Tibial artery (tissue), 4 donors: ENCODE measurements at regions not wholly inside any gene's neighbourhood (a gene's known extent, or its start where the extent isn't known, plus 50 kb on each side); places are given as distances from the start of the nearest gene placed in this dataset.

Experiments used
- DNase-seq, 2 donors: peaks; one replicate each; pipeline ENCODE4 v3.0.0-alpha.2; 2019
- H3K27ac ChIP-seq, 2 donors: fragments of 200-600 bp; sonication (generic) in 1 of 2; 1 replicate in 1 of 2; 2 replicates in 1 of 2; pipeline ENCODE4 v1.5.1; 2018 to 2019; ENCODE audit warnings: mild to moderate bottlenecking in 1 of 2
- H3K27me3 ChIP-seq, 2 donors: fragments of 200-600 bp; sonication (generic) in 1 of 2; one replicate each; pipeline versions ENCODE4 v1.5.1 to v1.6.0; 2016 to 2019
- H3K36me3 ChIP-seq, 3 donors: fragments of 200-600 bp; sonication (generic) in 2 of 3; one replicate each; pipeline ENCODE4 v1.5.1; 2016 to 2019; ENCODE audit warnings: mild to moderate bottlenecking in 2 of 3
- H3K4me1 ChIP-seq, 4 donors: fragments of 200-600 bp; sonication (generic) in 2 of 4; 1 replicate in 3 of 4; 2 replicates in 1 of 4; pipeline ENCODE4 v1.5.1; 2016 to 2019
- H3K4me3 ChIP-seq, 2 donors: fragments of 200-600 bp; sonication (generic) in 1 of 2; 1 replicate in 1 of 2; 2 replicates in 1 of 2; pipeline ENCODE4 v1.5.1; 2018 to 2019; ENCODE audit warnings: mild to moderate bottlenecking in 2 of 2
- H3K9me3 ChIP-seq, 3 donors: fragments of 200-600 bp; sonication (generic) in 1 of 3; one replicate each; pipeline ENCODE4 v1.5.1; 2016 to 2019
- intact Hi-C: fragments of 100-400 bp; cut with DNase I; formaldehyde crosslinking; loops from one replicate; pipeline ENCODE4 v1.15.0; 2023; ENCODE audit warnings: low total_unique reads
- TF ChIP-seq, protein P1 (sequence below), 2 experiments: fragments of 200-600 bp in 1 of 2; fragments of 450-650 bp in 1 of 2; IDR thresholded peaks; one replicate each; pipeline ENCODE4 v1.5.1; 2017 to 2019; ENCODE audit warnings: antibody characterized with exemption in 2 of 2, mild to moderate bottlenecking in 1 of 2, moderate library complexity in 1 of 2

DNA sequence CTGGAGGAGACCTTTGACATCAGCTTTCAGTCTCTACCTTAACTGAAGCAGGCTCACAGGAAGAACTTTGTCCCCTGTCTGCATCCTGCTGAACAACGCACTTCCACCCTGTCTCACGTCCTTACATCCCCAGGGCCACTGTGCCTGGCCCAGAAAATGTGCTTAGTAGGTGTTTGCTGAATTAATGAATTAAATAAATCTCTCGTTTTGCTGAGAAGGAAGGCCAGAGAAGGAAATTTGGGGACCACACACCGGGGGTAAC, 54.3 kb upstream of the CREB3L1 start:
- H3K4me3 ChIP-seq, result no peak overlapping the region
- H3K9me3 ChIP-seq, result no peaks in the 10 kb centered on the region
- H3K36me3 ChIP-seq, result no peaks in the 10 kb centered on the region
- peaks cover 0 to 42% of the 10 kb centered on the region in 2 donors for H3K27me3 ChIP-seq
- no peak for DNase-seq
- TF ChIP-seq, protein P1, sequence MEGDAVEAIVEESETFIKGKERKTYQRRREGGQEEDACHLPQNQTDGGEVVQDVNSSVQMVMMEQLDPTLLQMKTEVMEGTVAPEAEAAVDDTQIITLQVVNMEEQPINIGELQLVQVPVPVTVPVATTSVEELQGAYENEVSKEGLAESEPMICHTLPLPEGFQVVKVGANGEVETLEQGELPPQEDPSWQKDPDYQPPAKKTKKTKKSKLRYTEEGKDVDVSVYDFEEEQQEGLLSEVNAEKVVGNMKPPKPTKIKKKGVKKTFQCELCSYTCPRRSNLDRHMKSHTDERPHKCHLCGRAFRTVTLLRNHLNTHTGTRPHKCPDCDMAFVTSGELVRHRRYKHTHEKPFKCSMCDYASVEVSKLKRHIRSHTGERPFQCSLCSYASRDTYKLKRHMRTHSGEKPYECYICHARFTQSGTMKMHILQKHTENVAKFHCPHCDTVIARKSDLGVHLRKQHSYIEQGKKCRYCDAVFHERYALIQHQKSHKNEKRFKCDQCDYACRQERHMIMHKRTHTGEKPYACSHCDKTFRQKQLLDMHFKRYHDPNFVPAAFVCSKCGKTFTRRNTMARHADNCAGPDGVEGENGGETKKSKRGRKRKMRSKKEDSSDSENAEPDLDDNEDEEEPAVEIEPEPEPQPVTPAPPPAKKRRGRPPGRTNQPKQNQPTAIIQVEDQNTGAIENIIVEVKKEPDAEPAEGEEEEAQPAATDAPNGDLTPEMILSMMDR (IDR thresholded peaks at IDR 0.05), result no peak
- no peak overlapping the region for H3K27ac ChIP-seq
- intact Hi-C loops, result no loop called here
- H3K4me1 ChIP-seq, result no peaks in the 10 kb centered on the region

DNA sequence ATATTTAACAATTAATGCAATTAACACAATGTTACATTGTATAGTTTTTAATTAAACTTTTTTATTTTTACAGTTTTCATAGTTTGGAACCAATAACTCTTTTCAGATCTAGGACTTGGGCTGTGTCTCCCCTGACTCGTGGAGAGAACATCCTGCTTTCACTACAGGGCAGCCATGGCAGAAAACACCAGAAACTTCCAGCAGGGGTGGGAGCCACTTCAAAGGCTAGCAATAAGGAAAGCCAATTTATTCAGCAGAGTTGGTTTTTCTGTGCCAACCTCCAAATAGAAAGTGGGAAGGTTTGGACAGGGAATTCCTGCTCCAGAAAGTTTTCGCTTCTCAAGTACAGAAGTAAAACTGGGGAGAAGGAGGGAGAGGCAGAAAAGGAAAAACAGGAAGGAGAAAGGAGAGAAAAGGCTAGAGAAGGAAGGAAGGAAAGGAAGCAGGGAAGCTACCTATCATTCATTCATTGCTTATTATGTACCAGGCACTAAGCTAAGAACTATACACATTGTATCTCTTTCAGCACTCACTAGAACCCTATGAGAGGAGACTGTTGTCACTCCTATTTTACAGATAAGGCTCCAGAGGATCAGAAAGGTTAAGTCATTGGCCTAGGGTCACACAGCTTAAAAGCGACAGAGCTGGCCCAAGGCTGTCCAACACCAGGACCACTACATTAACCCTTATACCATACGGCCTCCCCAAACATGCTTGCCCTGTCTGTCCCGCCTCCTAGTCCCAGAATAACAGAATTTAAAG, 54.8 kb upstream of the CREB3L1 start:
- Histone ChIP-seq H3K27me3 (peaks cover 0 to 41% of the 10 kb centered on the region in 2 donors), H3K9me3 (no peaks in the 10 kb centered on the region), H3K27ac (no peak overlapping the region), H3K4me3 (no peak overlapping the region), H3K36me3 (no peaks in the 10 kb centered on the region), H3K4me1 (no peaks in the 10 kb centered on the region)
- intact Hi-C loops, result no loop called here
- TF ChIP-seq, protein P1 (IDR thresholded peaks at IDR 0.05), result no peak
- DNase-seq, result no peak

DNA sequence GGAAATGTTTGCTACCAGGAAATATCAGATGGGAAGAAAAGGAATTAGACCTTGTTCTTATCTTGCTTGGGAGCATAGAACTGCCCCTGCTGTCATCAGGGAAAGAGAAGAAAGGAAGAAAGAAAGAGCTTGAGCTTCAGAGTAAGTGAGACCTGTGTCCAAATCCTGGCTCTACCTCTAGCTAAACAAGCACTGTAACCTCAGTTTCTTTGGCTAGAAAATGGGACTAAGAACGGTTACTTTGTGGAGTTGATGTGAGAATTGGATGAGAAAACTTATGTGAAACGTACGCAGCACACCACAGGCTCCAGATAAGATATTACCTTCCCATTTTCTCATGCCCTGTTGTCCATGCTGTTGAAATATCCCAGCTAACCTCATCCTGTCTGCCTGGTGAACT, 57.1 kb upstream of the CREB3L1 start:
- no peak for DNase-seq
- TF ChIP-seq, protein P1 (IDR thresholded peaks at IDR 0.05), result no peak

DNA sequence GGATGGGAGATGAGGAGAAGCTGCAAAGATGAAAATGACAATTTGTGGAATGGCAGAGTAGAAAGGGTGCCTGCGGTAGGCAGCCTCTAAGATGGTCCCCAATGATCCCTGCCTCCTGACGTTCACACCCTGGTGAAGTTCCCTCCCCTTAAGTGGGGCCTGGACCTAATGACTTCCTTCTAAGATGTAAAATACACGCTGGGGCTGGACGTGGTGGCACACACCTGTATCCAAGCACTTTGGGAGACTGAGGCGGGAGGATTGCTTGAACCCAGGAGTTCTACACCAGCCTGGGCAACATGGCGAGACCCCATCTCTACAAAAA, 60.7 kb upstream of the CREB3L1 start:
- H3K9me3 ChIP-seq, result no peaks in the 10 kb centered on the region
- H3K4me1 ChIP-seq, result no peaks in the 10 kb centered on the region
- no peak for DNase-seq
- H3K27ac ChIP-seq, result no peak overlapping the region
- H3K27me3 ChIP-seq, result peaks cover 0 to 41% of the 10 kb centered on the region in 2 donors
- no peaks in the 10 kb centered on the region for H3K36me3 ChIP-seq
- intact Hi-C loops, result no loop called here
- no peak overlapping the region for H3K4me3 ChIP-seq
- TF ChIP-seq, protein P1 (IDR thresholded peaks at IDR 0.05), result no peak

More for the DNA sequence above, 57.1 kb upstream of the CREB3L1 start:
- no peaks in the 10 kb centered on the region for H3K4me1 ChIP-seq
- peaks cover 0 to 50% of the 10 kb centered on the region in 2 donors for H3K27me3 ChIP-seq
- H3K27ac ChIP-seq, result no peak overlapping the region
- no peaks in the 10 kb centered on the region for H3K9me3 ChIP-seq
- no peak overlapping the region for H3K4me3 ChIP-seq
- no peaks in the 10 kb centered on the region for H3K36me3 ChIP-seq
- intact Hi-C loops, result no loop called here

DNA sequence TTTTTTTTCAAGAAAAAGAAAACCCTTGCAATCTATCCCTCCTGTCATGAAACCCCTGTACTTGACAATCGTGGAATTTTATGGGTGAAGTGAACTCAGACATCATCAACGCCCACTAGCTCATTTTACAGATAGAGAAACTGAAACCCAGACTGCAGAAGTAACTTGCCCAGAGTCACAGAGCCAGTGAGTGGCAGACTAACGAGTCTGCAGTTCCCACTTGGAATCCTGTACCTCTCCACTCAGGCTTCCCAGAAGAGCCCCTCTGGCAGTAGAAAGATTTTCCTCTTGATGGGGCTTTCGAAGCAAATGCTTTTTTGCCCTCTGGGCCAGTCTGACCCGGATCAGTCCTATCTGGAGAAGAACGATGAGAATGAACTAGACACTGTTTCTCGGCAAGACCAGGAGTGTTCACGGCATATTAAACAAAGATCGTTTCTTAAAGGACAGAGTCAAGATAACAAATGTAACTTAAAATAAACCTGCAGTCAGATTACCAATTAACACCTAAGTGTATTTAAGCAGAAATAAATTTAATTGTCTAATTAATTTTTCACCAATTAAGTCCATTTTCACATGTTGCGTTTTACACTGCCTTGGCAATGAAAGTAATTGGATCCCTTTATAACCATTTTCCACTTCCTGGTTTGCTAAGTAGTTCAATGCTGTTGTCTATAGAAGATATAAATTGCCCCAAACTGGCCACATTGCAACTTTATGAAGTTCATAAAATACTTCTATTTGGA, 61.3 kb upstream of the CREB3L1 start:
- TF ChIP-seq, protein P1 (IDR thresholded peaks at IDR 0.05), result no peak
- Histone ChIP-seq H3K27ac (no peak overlapping the region), H3K27me3 (peaks cover 0 to 40% of the 10 kb centered on the region in 2 donors), H3K4me3 (peak overlapping the region in 1 of 2 donors; percentile 17), H3K4me1 (no peaks in the 10 kb centered on the region), H3K9me3 (no peaks in the 10 kb centered on the region), H3K36me3 (no peaks in the 10 kb centered on the region)
- no peak for DNase-seq
- intact Hi-C loops, result no loop called here
